Heart left ventricle (tissue), 16 donors: ENCODE measurements at regions not wholly inside any gene's neighbourhood (a gene's known extent, or its start where the extent isn't known, plus 50 kb on each side); places are given as distances from the start of the nearest gene placed in this dataset.

Experiments used
- ATAC-seq, 4 donors: fragments of 200-7000 bp; cut with Tn5 transposase; one replicate each; pipeline ENCODE4 v1.9.1; 2020 to 2022; ENCODE audit warnings: moderate library complexity in 4 of 4, mild to moderate bottlenecking in 3 of 4, moderate number of reproducible peaks in 1 of 4
- DNase-seq, 5 donors: peaks; one replicate each; pipeline ENCODE4 v3.0.0-alpha.2; 2020
- H3K27ac ChIP-seq, 12 donors: fragments of 200-600 bp; sonication (generic) in 4 of 12; one replicate each; pipeline versions ENCODE4 v1.5.0 to v1.8.0; 2016 to 2022; ENCODE audit warnings: mild to moderate bottlenecking in 2 of 12
- H3K27me3 ChIP-seq, 9 donors: fragments of 200-600 bp; sonication (generic) in 2 of 9; one replicate each; pipeline versions ENCODE4 v1.5.1 to v1.8.0; 2016 to 2022; ENCODE audit warnings: mild to moderate bottlenecking in 3 of 9
- H3K36me3 ChIP-seq, 9 donors: fragments of 200-600 bp; sonication (generic) in 2 of 9; one replicate each; pipeline versions ENCODE4 v1.5.0 to v1.8.0; 2018 to 2022; ENCODE audit warnings: mild to moderate bottlenecking in 2 of 9
- H3K4me1 ChIP-seq, 12 donors: fragments of 200-600 bp; sonication (generic) in 4 of 12; one replicate each; pipeline versions ENCODE4 v1.5.0 to v1.8.0; 2016 to 2022; ENCODE audit warnings: mild to moderate bottlenecking in 3 of 12
- H3K4me3 ChIP-seq, 12 donors: fragments of 200-600 bp; sonication (generic) in 4 of 12; one replicate each; pipeline versions ENCODE4 v1.5.0 to v1.8.0; 2017 to 2022; ENCODE audit warnings: mild to moderate bottlenecking in 9 of 12, moderate library complexity in 4 of 12
- H3K9me3 ChIP-seq, 12 donors: fragments of 200-600 bp; sonication (generic) in 4 of 12; one replicate each; pipeline versions ENCODE4 v1.5.0 to v1.8.0; 2016 to 2022; ENCODE audit warnings: mild to moderate bottlenecking in 1 of 12
- POLR2A ChIP-seq, 2 donors: fragments of 450-650 bp; IDR thresholded peaks; one replicate each; pipeline ENCODE4 v1.6.1; 2017; ENCODE audit warnings: antibody characterized with exemption in 2 of 2, mild to moderate bottlenecking in 2 of 2, moderate library complexity in 2 of 2
- whole genome bisulfite sequencing, 4 donors: extraction: QIAGEN DNeasy Blood & Tissue Kit in 2 of 4; methylation state at CpG; one replicate each; pipeline versions ENCODE4 v1.1.5 to v1.1.7; 2013 to 2018; 5-methylcytosine and 5-hydroxymethylcytosine counted together
- intact Hi-C, 10 donors: fragments of 100-400 bp; cut with DNase I; formaldehyde crosslinking; loops; one replicate each; pipeline versions ENCODE4 v1.11.1 to v1.14.2; 2022
- TF ChIP-seq, protein P1 (sequence below), 12 donors: fragments of 200-600 bp; sonication (generic) in 4 of 12; IDR thresholded peaks; one replicate each; pipeline versions ENCODE4 v1.5.0 to v1.8.0; 2018 to 2022; ENCODE audit warnings: antibody characterized with exemption in 12 of 12, mild to moderate bottlenecking in 5 of 12
- donor health status: ischemic (EF 13 %, LVEDD 7.1; RV severe dilation, severe dysfunction).
- donor health status: healthy with polysubstance abuse.
- donor health status: DM: no; HTN: yes; CAD: no.
- donor health status: DM: no; HTN: no; CAD: no.
- donor health status: ischemic (EF 25% LVEDD 6.9; RV normal size, moderate dysfunction).
- donor health status: ischemic (EF 25% LVEDD 5.7; RV mildly dilated, moderate dysfunction).
- donor health status: healthy.
- donor health status: DM: yes; HTN: yes; CAD: no.
- donor health status: ischemic (EF 35%, LVEDD 5.7; RV mildly dilated, moderate dysfunction).
- donor health status: nonischemic (EF 11% LVEDD 7.7; RV severe dilation, severe dysfunction).
- donor health status: DM: yes; HTN: yes; CAD: no.
- donor health status: PGD.
- donor health status: ischemic (EF 29% LVEDD 5.4; RV normal size, mild dysfunction).
- donor health status: nonischemic (EF 23%, LVEDD 6.1; RV moderate dilation, normal function).

DNA sequence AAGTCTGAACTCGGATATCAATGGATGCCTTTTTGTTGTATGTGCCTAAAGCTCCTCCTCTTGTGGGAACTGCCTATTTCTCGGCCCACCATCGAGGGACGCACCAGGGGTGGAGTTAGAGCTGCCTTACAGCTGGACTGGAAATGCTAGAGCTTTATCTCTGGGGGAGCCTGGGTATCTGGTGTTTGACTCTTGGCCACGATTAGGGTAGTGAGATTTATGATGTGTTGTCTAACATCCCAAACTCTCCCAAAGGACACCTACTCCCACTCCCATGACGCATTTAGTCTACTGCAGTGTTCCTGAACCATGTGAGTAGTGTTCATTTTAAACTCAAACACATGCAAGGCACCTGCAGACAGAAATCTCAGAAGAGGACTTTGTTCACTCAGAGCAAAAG is 594.8 kb downstream of the METTL4 start:
- Histone ChIP-seq H3K27me3 (no peaks in the 10 kb centered on the region), H3K36me3 (no peaks in the 10 kb centered on the region), H3K9me3 (peaks cover 0 to 17% (median 0%) of the 10 kb centered on the region in 12 donors), H3K27ac (no peak overlapping the region), H3K4me3 (no peak overlapping the region), H3K4me1 (no peaks in the 10 kb centered on the region)
- TF ChIP-seq POLR2A (IDR thresholded peaks at IDR 0.05), result no peak
- TF ChIP-seq, protein P1, sequence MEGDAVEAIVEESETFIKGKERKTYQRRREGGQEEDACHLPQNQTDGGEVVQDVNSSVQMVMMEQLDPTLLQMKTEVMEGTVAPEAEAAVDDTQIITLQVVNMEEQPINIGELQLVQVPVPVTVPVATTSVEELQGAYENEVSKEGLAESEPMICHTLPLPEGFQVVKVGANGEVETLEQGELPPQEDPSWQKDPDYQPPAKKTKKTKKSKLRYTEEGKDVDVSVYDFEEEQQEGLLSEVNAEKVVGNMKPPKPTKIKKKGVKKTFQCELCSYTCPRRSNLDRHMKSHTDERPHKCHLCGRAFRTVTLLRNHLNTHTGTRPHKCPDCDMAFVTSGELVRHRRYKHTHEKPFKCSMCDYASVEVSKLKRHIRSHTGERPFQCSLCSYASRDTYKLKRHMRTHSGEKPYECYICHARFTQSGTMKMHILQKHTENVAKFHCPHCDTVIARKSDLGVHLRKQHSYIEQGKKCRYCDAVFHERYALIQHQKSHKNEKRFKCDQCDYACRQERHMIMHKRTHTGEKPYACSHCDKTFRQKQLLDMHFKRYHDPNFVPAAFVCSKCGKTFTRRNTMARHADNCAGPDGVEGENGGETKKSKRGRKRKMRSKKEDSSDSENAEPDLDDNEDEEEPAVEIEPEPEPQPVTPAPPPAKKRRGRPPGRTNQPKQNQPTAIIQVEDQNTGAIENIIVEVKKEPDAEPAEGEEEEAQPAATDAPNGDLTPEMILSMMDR (IDR thresholded peaks at IDR 0.05), result no peak
- WGBS, 4 donors, result 27 to 41% (median 32%) methylated on average over 6 of the region's 6 CpGs
- ATAC-seq (peak in 2 of 4 donors; percentile 32 to 69), DNase-seq (peak in 1 of 5 donors; percentile 8)
- intact Hi-C loops, result no loop called here

DNA sequence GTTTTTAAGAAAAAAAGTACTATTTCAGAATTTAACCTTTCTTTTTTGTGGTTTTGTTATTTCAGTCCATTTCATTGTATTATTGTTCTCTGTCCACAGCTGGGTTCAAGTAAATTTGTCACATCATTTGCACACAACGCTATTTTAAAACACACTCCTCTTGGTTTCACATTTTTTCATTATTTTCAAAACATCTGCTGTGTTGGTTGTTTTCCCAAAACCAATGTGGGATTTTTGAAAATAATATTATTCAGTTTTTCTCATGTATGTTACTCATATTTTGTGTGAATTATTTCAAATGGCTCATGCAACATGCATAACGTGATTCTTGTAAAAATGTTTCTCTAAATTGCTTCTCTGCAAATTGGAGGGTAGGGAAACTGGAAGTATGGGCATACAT is 589.2 kb downstream of the METTL4 start:
- intact Hi-C loops, result no loop called here
- H3K36me3 ChIP-seq, result no peaks in the 10 kb centered on the region
- DNase-seq (no peak), ATAC-seq (no peak)
- H3K27me3 ChIP-seq, result no peaks in the 10 kb centered on the region
- peaks cover 0 to 17% (median 0%) of the 10 kb centered on the region in 12 donors for H3K9me3 ChIP-seq
- H3K4me3 ChIP-seq, result no peak overlapping the region
- 64 to 74% (median 68%) methylated on average over 2 of the region's 2 CpGs for WGBS, 4 donors
- H3K27ac ChIP-seq, result no peak overlapping the region
- H3K4me1 ChIP-seq, result no peaks in the 10 kb centered on the region
- no peak for TF ChIP-seq POLR2A (IDR thresholded peaks at IDR 0.05)
- TF ChIP-seq, protein P1 (IDR thresholded peaks at IDR 0.05), result no peak

- ATAC-seq (no peak), DNase-seq (no peak)
- WGBS, 4 donors, result 32 to 52% (median 43%) methylated on average over 3 of the region's 3 CpGs
- no peaks in the 10 kb centered on the region for H3K4me1 ChIP-seq
- H3K4me3 ChIP-seq, result no peak overlapping the region
- H3K9me3 ChIP-seq, result peaks cover 0 to 16% (median 0%) of the 10 kb centered on the region in 12 donors
- TF ChIP-seq, protein P1 (IDR thresholded peaks at IDR 0.05), result no peak
- TF ChIP-seq POLR2A (IDR thresholded peaks at IDR 0.05), result no peak
- H3K27ac ChIP-seq, result no peak overlapping the region
- H3K36me3 ChIP-seq, result no peaks in the 10 kb centered on the region
- no peaks in the 10 kb centered on the region for H3K27me3 ChIP-seq
- intact Hi-C loops, result no loop called here
These were observed 587.4 kb downstream of the METTL4 start for GRCh38 chr18:1983746-1984515.

- Histone ChIP-seq H3K9me3 (no peaks in the 10 kb centered on the region), H3K27me3 (no peaks in the 10 kb centered on the region), H3K27ac (no peak overlapping the region), H3K36me3 (no peaks in the 10 kb centered on the region), H3K4me1 (no peaks in the 10 kb centered on the region), H3K4me3 (no peak overlapping the region)
- intact Hi-C loops, result no loop called here
- DNase-seq, result no peak
- WGBS, 4 donors, result 82 to 89% (median 85%) methylated on average over 3 of the region's 3 CpGs
- no peak for ATAC-seq
- TF ChIP-seq, protein P1 (IDR thresholded peaks at IDR 0.05), result no peak
- no peak for TF ChIP-seq POLR2A (IDR thresholded peaks at IDR 0.05)
These were observed 577.4 kb downstream of the METTL4 start for GRCh38 chr18:1993866-1994265.
